Astrocyte of the spinal cord (primary cell): ENCODE measurements at regions not wholly inside any gene's neighbourhood (a gene's known extent, or its start where the extent isn't known, plus 50 kb on each side); places are given as distances from the start of the nearest gene placed in this dataset.

Source experiments
- DNase-seq: peaks from one replicate; pipeline ENCODE4 v3.0.0; 2011; ENCODE audit warnings: low read depth, low spot score
- H3K4me3 ChIP-seq: 2 replicates; pipeline ENCODE4 v1.5.1; 2011; ENCODE audit warnings: low read depth, mild to moderate bottlenecking, low read length, moderate library complexity
- CTCF ChIP-seq: IDR thresholded peaks from 2 replicates; pipeline ENCODE4 v1.5.1; 2012; ENCODE audit warnings: low read depth, mild to moderate bottlenecking, low read length, inconsistent platforms
- in situ Hi-C: cut with HindIII; loops from 2 replicates; pipeline ENCODE4 v1.10.0; 2017; ENCODE audit warnings: low sequenced_read_pairs

GRCh38 chr4:127410201-127410600 is 222.6 kb upstream of the INTU start:
- DNase-seq, result no peak
- no peak overlapping the region for H3K4me3 ChIP-seq
- in situ Hi-C loops, result no loop called here
- no peak for TF ChIP-seq CTCF

GRCh38 chr4:127410644-127411043 is 222.1 kb upstream of the INTU start:
- H3K4me3 ChIP-seq, result no peak overlapping the region
- TF ChIP-seq CTCF, result no peak
- in situ Hi-C loops, result no loop called here
- DNase-seq, result no peak

- no peak for DNase-seq
- in situ Hi-C loops, result no loop called here
Measured at GRCh38 chr4:127414951-127415606, 217.7 kb upstream of the INTU start.

GRCh38 chr4:127416115-127416514 is 216.6 kb upstream of the INTU start:
- in situ Hi-C loops, result no loop called here
- no peak overlapping the region for H3K4me3 ChIP-seq
- no peak for TF ChIP-seq CTCF
- DNase-seq, result no peak

More at GRCh38 chr4:127414951-127415606, 217.7 kb upstream of the INTU start:
- no peak overlapping the region for H3K4me3 ChIP-seq
- no peak for TF ChIP-seq CTCF

GRCh38 chr4:127417885-127418535 is 214.7 kb upstream of the INTU start:
- no peak for DNase-seq
- in situ Hi-C loops, result no loop called here
- TF ChIP-seq CTCF, result no peak
- no peak overlapping the region for H3K4me3 ChIP-seq

- in situ Hi-C loops, result no loop called here
- no peak for DNase-seq
- no peak overlapping the region for H3K4me3 ChIP-seq
- TF ChIP-seq CTCF, result no peak
Measured at GRCh38 chr4:127419431-127419830, 213.3 kb upstream of the INTU start.
